BLaER1 treated with 17β-estradiol and CSF1 and Interleukin-3, amounts not matched to agents 10 nM and 100 nM (cell line): ENCODE measurements at regions not wholly inside any gene's neighbourhood (a gene's known extent, or its start where the extent isn't known, plus 50 kb on each side); places are given as distances from the start of the nearest gene placed in this dataset.

Experiments
- H3K27ac ChIP-seq, 11 experiments: shearing (Covaris generic); formaldehyde crosslinking; 2 replicates each; pipeline ENCODE4 v1.8.1; 2022
- H3K27me3 ChIP-seq, 11 experiments: shearing (Covaris generic); formaldehyde crosslinking; 2 replicates each; pipeline ENCODE4 v1.8.1; 2022
- H3K36me3 ChIP-seq, 11 experiments: shearing (Covaris generic); formaldehyde crosslinking; 2 replicates each; pipeline ENCODE4 v1.8.1; 2022
- H3K4me1 ChIP-seq, 10 experiments: shearing (Covaris generic); formaldehyde crosslinking; 2 replicates each; pipeline ENCODE4 v1.8.1; 2022
- H3K4me2 ChIP-seq, 11 experiments: shearing (Covaris generic); formaldehyde crosslinking; 2 replicates each; pipeline ENCODE4 v1.8.1; 2022
- H3K4me3 ChIP-seq, 10 experiments: shearing (Covaris generic); formaldehyde crosslinking; 2 replicates each; pipeline ENCODE4 v1.8.1; 2022
- H3K9ac ChIP-seq, 11 experiments: shearing (Covaris generic); formaldehyde crosslinking; 2 replicates each; pipeline ENCODE4 v1.8.1; 2022
- H3K9me3 ChIP-seq, 11 experiments: shearing (Covaris generic); formaldehyde crosslinking; replicated peaks in 1 of 11; 2 replicates each; pipeline ENCODE4 v1.8.1; 2022
- H4K20me1 ChIP-seq, 11 experiments: shearing (Covaris generic); formaldehyde crosslinking; 2 replicates each; pipeline ENCODE4 v1.8.1; 2022
- Cebpa-rat ChIP-seq, 11 experiments: shearing (Covaris generic); IDR thresholded peaks; 2 replicates each; pipeline ENCODE4 v1.8.1; 2022

DNA sequence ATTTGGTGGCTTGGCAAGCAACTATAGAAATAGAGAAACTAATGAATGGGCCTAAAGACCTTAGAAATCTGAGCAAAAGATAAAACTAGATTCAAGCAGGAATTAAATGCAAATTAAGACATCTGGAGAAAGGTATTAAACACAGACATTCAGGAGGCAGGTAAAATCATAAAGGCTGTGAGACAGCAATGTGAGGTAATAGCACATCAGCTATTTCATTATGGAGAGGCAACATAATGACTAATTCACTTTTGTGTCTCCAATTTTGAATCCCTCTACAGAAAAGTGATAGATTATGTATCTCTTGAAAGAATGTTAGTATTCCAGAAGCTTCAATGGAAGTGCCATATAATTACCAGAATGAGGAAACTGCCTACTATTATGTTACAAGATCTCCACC, 175.9 kb upstream of the LRIG3 start:
- Histone ChIP-seq H3K9ac (no peak overlapping the region), H3K4me1 (no peaks in the 10 kb centered on the region), H3K27ac (no peak overlapping the region), H4K20me1 (no peaks in the 10 kb centered on the region), H3K4me3 (no peak overlapping the region), H3K4me2 (no peak overlapping the region), H3K9me3 (no peaks in the 10 kb centered on the region), H3K36me3 (no peaks in the 10 kb centered on the region), H3K27me3 (no peaks in the 10 kb centered on the region)
- TF ChIP-seq Cebpa-rat (IDR thresholded peaks at IDR 0.05), result no peak

- Histone ChIP-seq H3K4me2 (no peak overlapping the region), H3K9me3 (no peaks in the 10 kb centered on the region), H3K27me3 (no peaks in the 10 kb centered on the region), H4K20me1 (no peaks in the 10 kb centered on the region), H3K9ac (no peak overlapping the region), H3K4me1 (no peaks in the 10 kb centered on the region), H3K27ac (no peak overlapping the region), H3K36me3 (no peaks in the 10 kb centered on the region), H3K4me3 (no peak overlapping the region)
- TF ChIP-seq Cebpa-rat (IDR thresholded peaks at IDR 0.05), result no peak
These were observed 172.9 kb upstream of the LRIG3 start for GRCh38 chr12:59093073-59093772.

- no peaks in the 10 kb centered on the region for H3K36me3 ChIP-seq
- TF ChIP-seq Cebpa-rat (IDR thresholded peaks at IDR 0.05), result no peak
- H3K4me2 ChIP-seq, result no peak overlapping the region
- H4K20me1 ChIP-seq, result no peaks in the 10 kb centered on the region
- H3K9ac ChIP-seq, result no peak overlapping the region
- H3K27ac ChIP-seq, result no peak overlapping the region
- H3K9me3 ChIP-seq, result no peaks in the 10 kb centered on the region
- H3K4me3 ChIP-seq, result no peak overlapping the region
- no peaks in the 10 kb centered on the region for H3K27me3 ChIP-seq
- no peaks in the 10 kb centered on the region for H3K4me1 ChIP-seq
These were observed 168.4 kb upstream of the LRIG3 start for GRCh38 chr12:59088673-59089072.

- H3K9me3 ChIP-seq, result no peaks in the 10 kb centered on the region
- no peaks in the 10 kb centered on the region for H3K27me3 ChIP-seq
- no peaks in the 10 kb centered on the region for H3K4me1 ChIP-seq
- H3K4me2 ChIP-seq, result no peak overlapping the region
- H3K27ac ChIP-seq, result no peak overlapping the region
- H4K20me1 ChIP-seq, result no peaks in the 10 kb centered on the region
- no peak overlapping the region for H3K9ac ChIP-seq
- no peaks in the 10 kb centered on the region for H3K36me3 ChIP-seq
- no peak for TF ChIP-seq Cebpa-rat (IDR thresholded peaks at IDR 0.05)
- H3K4me3 ChIP-seq, result no peak overlapping the region
These were observed 167.4 kb upstream of the LRIG3 start for GRCh38 chr12:59087691-59088090.

- H3K9ac ChIP-seq, result no peak overlapping the region
- no peak for TF ChIP-seq Cebpa-rat (IDR thresholded peaks at IDR 0.05)
- H3K4me1 ChIP-seq, result no peaks in the 10 kb centered on the region
- no peak overlapping the region for H3K4me2 ChIP-seq
- H3K4me3 ChIP-seq, result no peak overlapping the region
- H3K27ac ChIP-seq, result no peak overlapping the region
- no peaks in the 10 kb centered on the region for H3K36me3 ChIP-seq
- no peaks in the 10 kb centered on the region for H4K20me1 ChIP-seq
- no peaks in the 10 kb centered on the region for H3K27me3 ChIP-seq
- H3K9me3 ChIP-seq, result no peaks in the 10 kb centered on the region
These were observed 166.9 kb upstream of the LRIG3 start for GRCh38 chr12:59087077-59087673.

DNA sequence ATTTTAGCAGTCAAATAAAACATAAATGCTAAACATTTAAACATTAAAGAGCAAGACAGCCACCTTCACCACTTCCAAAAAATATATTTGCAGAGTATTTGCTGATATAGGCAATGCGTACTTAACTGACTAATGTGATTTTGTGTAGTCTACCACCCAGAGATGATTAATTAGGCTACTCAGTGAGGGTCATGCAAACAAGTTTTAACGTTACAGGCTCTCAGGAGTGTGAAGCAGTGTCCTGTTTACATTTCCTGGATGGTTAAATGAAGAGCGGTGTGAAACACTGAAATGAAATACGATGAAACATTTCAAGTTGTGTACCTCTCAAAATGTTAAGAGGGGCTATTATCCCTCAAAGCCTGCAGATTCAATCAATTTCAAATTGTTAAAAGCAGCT, 165.8 kb upstream of the LRIG3 start:
- H3K27ac ChIP-seq, result no peak overlapping the region
- no peak overlapping the region for H3K9ac ChIP-seq
- H3K4me1 ChIP-seq, result no peaks in the 10 kb centered on the region
- H3K36me3 ChIP-seq, result no peaks in the 10 kb centered on the region
- no peak overlapping the region for H3K4me3 ChIP-seq
- H3K9me3 ChIP-seq, result no peaks in the 10 kb centered on the region
- TF ChIP-seq Cebpa-rat (IDR thresholded peaks at IDR 0.05), result no peak
- H4K20me1 ChIP-seq, result no peaks in the 10 kb centered on the region
- H3K27me3 ChIP-seq, result no peaks in the 10 kb centered on the region
- H3K4me2 ChIP-seq, result no peak overlapping the region

- H3K4me1 ChIP-seq, result no peaks in the 10 kb centered on the region
- no peak overlapping the region for H3K4me2 ChIP-seq
- no peaks in the 10 kb centered on the region for H3K36me3 ChIP-seq
- no peaks in the 10 kb centered on the region for H3K9me3 ChIP-seq
- H4K20me1 ChIP-seq, result no peaks in the 10 kb centered on the region
- H3K27me3 ChIP-seq, result no peaks in the 10 kb centered on the region
- H3K4me3 ChIP-seq, result no peak overlapping the region
- no peak overlapping the region for H3K9ac ChIP-seq
- H3K27ac ChIP-seq, result no peak overlapping the region
- TF ChIP-seq Cebpa-rat (IDR thresholded peaks at IDR 0.05), result no peak
These were observed 165.4 kb upstream of the LRIG3 start for GRCh38 chr12:59085690-59086089.

DNA sequence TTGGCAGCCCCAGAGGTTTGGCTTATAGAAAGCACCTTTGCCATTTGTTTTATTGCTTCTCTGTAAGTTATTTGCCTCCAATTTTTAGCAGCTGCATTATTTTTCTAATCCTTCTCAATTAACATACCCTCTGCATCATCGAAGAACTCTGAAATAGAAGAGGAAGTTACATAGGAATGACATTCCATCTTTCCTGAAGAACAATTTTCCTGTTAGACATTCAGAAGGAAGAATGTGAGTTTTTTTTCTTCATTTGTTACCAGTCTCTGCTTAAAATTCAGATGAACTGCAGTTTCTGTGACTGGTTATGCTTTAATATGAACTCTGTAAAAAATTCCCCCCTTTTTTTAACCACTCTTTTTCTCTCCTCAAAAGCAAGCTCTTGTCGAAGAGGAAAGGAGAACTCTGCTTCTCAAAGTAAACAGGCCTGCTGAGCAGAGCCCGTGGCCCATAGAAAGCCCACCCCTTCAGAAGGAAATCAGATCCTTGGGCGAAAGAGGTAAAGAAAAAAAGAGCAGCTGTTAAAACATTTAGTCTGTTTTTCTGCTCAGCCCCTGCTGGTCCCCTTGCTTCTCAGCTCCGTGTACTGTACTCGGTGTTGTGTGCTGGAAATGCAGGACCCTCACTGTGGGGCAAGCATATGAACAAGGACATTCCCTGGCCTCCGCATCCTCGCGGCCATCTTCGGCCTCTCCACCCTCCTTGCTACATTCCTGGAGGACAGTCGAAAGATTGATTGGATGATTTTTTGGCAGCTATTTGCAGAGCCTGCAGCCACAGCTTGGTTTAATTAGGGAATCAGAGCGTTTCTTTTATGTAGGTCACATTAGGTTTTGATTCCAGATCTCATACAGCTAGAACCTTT, 164.4 kb upstream of the LRIG3 start:
- Histone ChIP-seq H3K27ac (no peak overlapping the region), H3K9me3 (no peaks in the 10 kb centered on the region), H4K20me1 (no peaks in the 10 kb centered on the region), H3K9ac (no peak overlapping the region), H3K4me2 (no peak overlapping the region), H3K4me1 (peaks cover 0 to 5% (median 0%) of the 10 kb centered on the region in 10 experiments; a peak in 2 of 20 replicates), H3K27me3 (no peaks in the 10 kb centered on the region), H3K4me3 (no peak overlapping the region), H3K36me3 (no peaks in the 10 kb centered on the region)
- TF ChIP-seq Cebpa-rat (IDR thresholded peaks at IDR 0.05), result no peak

GRCh38 chr12:59082952-59083351, 162.6 kb upstream of the LRIG3 start:
- no peaks in the 10 kb centered on the region for H3K9me3 ChIP-seq
- no peaks in the 10 kb centered on the region for H3K36me3 ChIP-seq
- H3K4me3 ChIP-seq, result no peak overlapping the region
- H3K4me1 ChIP-seq, result peaks cover 0 to 22% (median 12%) of the 10 kb centered on the region in 10 experiments; a peak in 9 of 20 replicates
- no peaks in the 10 kb centered on the region for H3K27me3 ChIP-seq
- H3K4me2 ChIP-seq, result no peak overlapping the region
- no peak overlapping the region for H3K27ac ChIP-seq
- H3K9ac ChIP-seq, result no peak overlapping the region
- no peak for TF ChIP-seq Cebpa-rat (IDR thresholded peaks at IDR 0.05)
- no peaks in the 10 kb centered on the region for H4K20me1 ChIP-seq
